ENCODE measurements at regions not wholly inside any gene's neighbourhood (a gene's known extent, or its start where the extent isn't known, plus 50 kb on each side); places are given as distances from the start of the nearest gene placed in this dataset.

GRCh38 chr4:130955520-130955919, 1859.6 kb downstream of the C4orf33 start:
- TF ChIP-seq EZH2 (IDR thresholded peaks at IDR 0.05; ENCODE audit: borderline replicate concordance, insufficient read depth, low read length, poor library complexity, severe bottlenecking) (no peak), CTCF (IDR thresholded peaks at IDR 0.05; ENCODE audit: poor library complexity, severe bottlenecking) (no peak), POLR2AphosphoS5 (IDR thresholded peaks at IDR 0.05) (peak; percentile 79), MXI1 (conservative IDR thresholded peaks at IDR 0.05; ENCODE audit: poor library complexity, severe bottlenecking) (no peak), TAF1 (IDR thresholded peaks at IDR 0.05; ENCODE audit: low read depth) (no peak), REST (IDR thresholded peaks at IDR 0.05; ENCODE audit: borderline replicate concordance) (peak; percentile 71), RAD21 (conservative IDR thresholded peaks at IDR 0.05) (no peak)

Measured in neural cell (in vitro differentiated cells).